Mucosa of descending colon (tissue), 3 donors: ENCODE measurements at regions not wholly inside any gene's neighbourhood (a gene's known extent, or its start where the extent isn't known, plus 50 kb on each side); places are given as distances from the start of the nearest gene placed in this dataset.

Experiments
- ATAC-seq: fragments of 200-7000 bp; cut with Tn5 transposase; one replicate; pipeline ENCODE4 v1.9.1; 2020; ENCODE audit warnings: mild to moderate bottlenecking, moderate library complexity
- DNase-seq, 3 donors: peaks; one replicate each; pipeline ENCODE4 v3.0.0-alpha.2; 2020
- H3K36me3 ChIP-seq: fragments of 200-600 bp; one replicate; pipeline ENCODE4 v1.8.0; 2021; ENCODE audit warnings: low read depth, mild to moderate bottlenecking
- H3K4me1 ChIP-seq: fragments of 200-600 bp; one replicate; pipeline ENCODE4 v1.8.0; 2021; ENCODE audit warnings: low read depth, mild to moderate bottlenecking
- H3K4me3 ChIP-seq: fragments of 200-600 bp; one replicate; pipeline ENCODE4 v1.8.0; 2021; ENCODE audit warnings: mild to moderate bottlenecking
- H3K9me3 ChIP-seq: fragments of 200-600 bp; one replicate; pipeline ENCODE4 v1.8.0; 2021; ENCODE audit warnings: mild to moderate bottlenecking
- CTCF ChIP-seq: fragments of 200-600 bp; IDR thresholded peaks from one replicate; pipeline ENCODE4 v1.8.0; 2022; ENCODE audit warnings: antibody characterized with exemption, mild to moderate bottlenecking
- intact Hi-C, 2 donors: fragments of 100-400 bp; cut with DNase I in 1 of 2; cut with micrococcal nuclease in 1 of 2; formaldehyde crosslinking; loops; one replicate each; pipeline versions ENCODE4 v1.11.0 to v1.11.1; 2022; cut with DNase I, micrococcal nuclease
- donor health status: DM: no; HTN: no; CAD: no; lungs with moderate emphysema.
- donor health status: DM: no; HTN: no; CAD: no.
- donor health status: DM: no; HTN: yes; CAD: no.

DNA sequence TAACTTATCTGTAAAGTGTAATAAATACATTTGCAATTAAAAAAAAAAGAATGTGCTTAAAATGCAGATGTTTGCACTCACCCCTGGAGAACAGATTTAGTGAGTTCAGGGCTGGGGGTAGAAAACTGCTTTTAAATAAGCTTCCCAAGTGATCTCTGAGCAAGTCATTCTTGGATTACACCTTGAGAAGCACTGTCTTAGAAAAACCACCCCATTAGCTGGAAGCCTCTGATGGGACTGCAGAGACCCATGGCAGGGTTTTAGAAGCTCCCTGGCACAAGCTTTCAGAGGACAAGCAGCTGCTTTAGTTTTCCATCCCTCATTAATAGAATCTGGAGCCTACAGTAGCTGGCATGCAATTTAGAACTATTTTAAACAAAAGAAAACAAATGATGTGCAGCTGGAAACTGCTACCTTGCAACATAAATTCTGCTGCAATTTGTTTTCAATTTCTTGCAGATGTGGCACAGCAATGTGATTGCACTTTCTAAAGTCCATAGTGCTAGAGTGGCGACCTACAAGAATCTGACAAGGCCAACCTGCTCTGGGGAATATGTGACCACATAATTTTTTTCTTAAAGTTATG is 141.5 kb downstream of the CDC42EP3 start:
- H3K36me3 ChIP-seq, result no peaks in the 10 kb centered on the region
- TF ChIP-seq CTCF, result no peak
- H3K4me3 ChIP-seq, result no peak overlapping the region
- intact Hi-C loops, result no loop called here
- H3K4me1 ChIP-seq, result no peaks in the 10 kb centered on the region
- no peaks in the 10 kb centered on the region for H3K9me3 ChIP-seq
- no peak for ATAC-seq
- DNase-seq, result no peak

- TF ChIP-seq CTCF, result no peak
Measured at GRCh38 chr2:37532503-37532902, 138.9 kb downstream of the CDC42EP3 start.

DNA sequence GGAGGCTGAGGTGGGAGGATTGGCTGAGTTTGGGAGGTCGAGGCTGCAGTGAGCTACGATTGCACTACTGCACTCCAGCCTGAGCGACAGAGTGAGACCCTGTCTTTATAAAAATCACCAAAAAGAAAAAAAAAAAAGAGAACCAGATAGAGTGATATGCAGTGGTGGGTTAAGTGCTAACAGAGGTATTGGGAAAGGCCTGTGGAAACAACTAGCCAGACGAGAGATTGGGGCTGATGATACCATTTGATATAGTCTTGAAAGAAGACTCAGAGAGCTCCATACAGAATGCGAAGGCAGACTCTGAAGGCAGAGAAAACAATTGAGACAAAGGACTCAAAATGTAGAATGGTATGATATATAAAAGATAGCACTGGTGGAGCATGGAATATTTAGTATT is 134.1 kb downstream of the CDC42EP3 start:
- Histone ChIP-seq H3K9me3 (no peaks in the 10 kb centered on the region), H3K36me3 (no peaks in the 10 kb centered on the region), H3K4me1 (no peaks in the 10 kb centered on the region), H3K4me3 (no peak overlapping the region)
- no peak for DNase-seq
- no peak for ATAC-seq
- no peak for TF ChIP-seq CTCF
- intact Hi-C loops, result no loop called here

More at GRCh38 chr2:37532503-37532902, 138.9 kb downstream of the CDC42EP3 start:
- ATAC-seq, result no peak
- H3K9me3 ChIP-seq, result no peaks in the 10 kb centered on the region
- H3K36me3 ChIP-seq, result no peaks in the 10 kb centered on the region
- intact Hi-C loops, result no loop called here
- H3K4me1 ChIP-seq, result no peaks in the 10 kb centered on the region
- H3K4me3 ChIP-seq, result no peak overlapping the region
- no peak for DNase-seq

DNA sequence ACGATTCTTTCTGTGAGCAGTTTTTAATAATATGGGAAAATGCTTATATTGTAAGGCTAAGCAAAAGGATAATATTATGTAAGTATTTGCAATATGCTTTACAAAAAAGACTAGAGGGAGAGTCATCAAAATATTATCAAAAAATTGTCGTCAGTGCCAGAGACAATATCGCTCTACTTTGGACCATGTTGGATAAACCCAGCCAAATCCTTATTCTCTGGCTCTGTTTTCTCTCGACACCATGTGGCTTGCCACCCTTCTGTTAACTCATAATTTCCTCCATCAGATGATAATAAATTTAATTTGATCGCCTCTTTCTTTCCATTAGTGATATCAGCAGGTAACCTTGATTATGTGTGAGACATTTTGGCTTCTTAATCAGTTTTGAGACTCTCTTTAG is 129.9 kb downstream of the CDC42EP3 start:
- intact Hi-C loops, result no loop called here
- DNase-seq, result no peak
- Histone ChIP-seq H3K4me1 (no peaks in the 10 kb centered on the region), H3K36me3 (no peaks in the 10 kb centered on the region), H3K9me3 (no peaks in the 10 kb centered on the region), H3K4me3 (no peak overlapping the region)
- no peak for TF ChIP-seq CTCF
- ATAC-seq, result no peak

GRCh38 chr2:37543999-37544557 is 127.4 kb downstream of the CDC42EP3 start:
- no peak for ATAC-seq
- no peaks in the 10 kb centered on the region for H3K9me3 ChIP-seq

More at GRCh38 chr2:37543999-37544557, 127.4 kb downstream of the CDC42EP3 start:
- Histone ChIP-seq H3K36me3 (no peaks in the 10 kb centered on the region), H3K4me3 (no peak overlapping the region), H3K4me1 (no peaks in the 10 kb centered on the region)
- intact Hi-C loops, result no loop called here
- no peak for TF ChIP-seq CTCF
- no peak for DNase-seq
